ENCODE measurements at regions not wholly inside any gene's neighbourhood (a gene's known extent, or its start where the extent isn't known, plus 50 kb on each side); places are given as distances from the start of the nearest gene placed in this dataset.

- TF ChIP-seq CTCF (IDR thresholded peaks at IDR 0.05 in 4 of 5, conservative IDR thresholded peaks at IDR 0.05 in 1 of 5) (no peak), POLR2A (IDR thresholded peaks at IDR 0.05) (no peak)
These were observed 409.4 kb upstream of the ETAA1 start for GRCh38 chr2:66987733-66988132.
